GM19023 (cell line): ENCODE measurements at regions not wholly inside any gene's neighbourhood (a gene's known extent, or its start where the extent isn't known, plus 50 kb on each side); places are given as distances from the start of the nearest gene placed in this dataset.

Experiments used
- ATAC-seq: cut with Tn5 transposase; IDR thresholded peaks from one replicate; pipeline ENCODE4 v1.9.1; 2021; ENCODE audit warnings: mild to moderate bottlenecking, moderate library complexity; ENCODE audit not compliant: unreplicated experiment

DNA sequence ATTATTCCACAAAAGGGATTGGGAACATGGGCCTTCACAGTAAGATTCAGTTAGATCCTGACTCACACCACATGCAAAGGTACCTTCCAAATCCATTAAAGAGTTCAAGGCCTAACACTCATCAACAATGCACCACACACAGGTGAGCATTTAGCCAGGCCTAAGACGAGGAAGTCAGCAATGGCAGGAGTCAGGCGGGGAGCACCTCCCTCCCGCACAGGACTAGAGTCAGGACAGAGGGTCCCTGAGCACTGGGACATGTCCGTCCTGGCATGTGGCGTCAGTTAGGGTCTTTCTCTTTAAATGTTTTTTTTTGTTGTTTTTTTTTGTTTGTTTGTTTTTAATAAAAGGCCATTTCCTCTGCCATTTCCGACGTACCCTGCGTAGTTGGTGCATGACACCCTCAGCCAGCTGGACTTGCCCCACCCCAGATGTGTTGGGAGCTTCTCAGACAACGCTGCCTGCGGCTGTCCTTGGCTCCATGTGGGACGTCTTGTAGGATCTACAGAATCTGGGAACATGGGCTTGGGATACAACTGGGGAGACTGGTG is 1458.6 kb downstream of the BRD1 start:
- ATAC-seq, result no peak

DNA sequence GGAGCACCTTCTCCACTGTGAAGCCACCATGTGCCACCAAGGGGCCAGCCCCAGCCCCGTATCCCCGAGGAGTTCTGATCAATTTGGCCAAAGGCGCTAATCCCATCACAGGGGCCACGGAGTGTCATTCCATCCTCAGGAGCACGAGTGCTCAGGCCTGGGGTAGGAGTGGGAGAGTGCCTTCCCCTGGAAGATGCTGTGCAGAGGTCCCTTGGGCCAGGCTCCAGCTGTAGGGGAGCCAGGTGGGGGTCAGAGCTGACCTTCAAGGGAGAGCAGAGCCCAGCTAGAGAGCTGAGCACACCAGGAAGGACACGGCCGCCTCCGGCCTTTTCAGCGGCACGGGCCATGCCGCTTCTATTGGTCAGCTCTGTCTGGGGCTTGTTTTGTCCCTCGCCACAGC is 1459.9 kb downstream of the BRD1 start:
- ATAC-seq, result no peak

DNA sequence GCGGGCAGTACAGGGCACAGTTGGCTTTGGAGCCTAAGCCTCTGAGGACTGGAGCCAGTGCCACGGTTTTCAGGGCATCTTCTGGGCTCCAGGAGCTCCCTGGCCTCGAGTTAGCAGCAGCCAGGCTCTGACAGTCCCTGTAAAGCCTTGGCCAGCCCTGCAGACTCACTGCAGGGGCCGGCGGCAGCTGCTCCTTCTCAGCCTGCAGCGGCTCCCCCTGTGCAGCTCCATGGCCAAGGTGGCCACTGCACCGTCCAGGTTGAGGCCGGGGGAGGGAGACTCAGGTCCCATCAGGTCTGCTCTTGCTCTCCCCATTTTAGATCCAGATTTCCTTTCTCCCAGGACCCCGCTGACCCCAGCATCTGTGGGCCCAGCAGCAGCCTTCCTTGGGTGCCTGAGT is 1461.1 kb downstream of the BRD1 start:
- no peak for ATAC-seq

DNA sequence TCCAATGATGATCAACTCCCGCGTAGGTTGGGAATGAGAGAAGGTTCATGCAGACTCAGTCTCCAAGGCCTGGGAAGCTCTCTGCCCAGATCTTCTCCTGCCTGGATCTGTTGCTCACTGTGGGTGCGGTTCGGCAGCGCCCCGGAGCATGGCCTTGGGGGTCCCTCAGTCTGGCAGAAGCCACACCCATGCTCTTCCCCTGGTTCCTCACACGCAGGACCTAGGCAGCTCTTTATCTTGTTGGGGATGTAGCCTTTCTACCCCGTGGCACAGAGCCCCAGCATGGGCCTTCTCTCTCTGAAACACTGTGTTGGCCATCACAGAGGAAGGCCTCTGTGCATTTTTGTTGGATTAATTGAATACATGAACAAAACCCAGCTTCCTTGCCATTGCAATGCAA is 1461.6 kb downstream of the BRD1 start:
- ATAC-seq, result no peak

DNA sequence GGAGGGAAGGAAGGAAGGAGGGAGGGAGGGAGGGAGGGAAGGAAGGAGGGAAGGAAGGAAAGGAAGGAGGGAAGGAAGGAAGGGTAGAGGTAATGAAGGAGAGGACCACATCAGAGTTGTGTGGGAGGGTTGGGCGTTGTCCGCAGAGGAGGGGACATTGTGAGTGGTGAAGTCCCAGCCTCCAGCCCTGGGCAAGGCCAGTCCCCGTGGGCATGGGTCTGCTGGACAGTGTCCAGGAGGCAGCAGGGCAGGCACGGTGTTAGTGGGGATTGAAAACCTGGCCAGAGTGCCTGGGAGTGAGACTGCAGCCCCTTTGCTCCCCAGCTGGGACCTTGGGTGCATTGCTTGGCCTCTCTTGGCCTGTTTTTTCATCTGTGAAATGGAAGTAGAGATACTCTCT is 1462.3 kb downstream of the BRD1 start:
- ATAC-seq, result no peak

DNA sequence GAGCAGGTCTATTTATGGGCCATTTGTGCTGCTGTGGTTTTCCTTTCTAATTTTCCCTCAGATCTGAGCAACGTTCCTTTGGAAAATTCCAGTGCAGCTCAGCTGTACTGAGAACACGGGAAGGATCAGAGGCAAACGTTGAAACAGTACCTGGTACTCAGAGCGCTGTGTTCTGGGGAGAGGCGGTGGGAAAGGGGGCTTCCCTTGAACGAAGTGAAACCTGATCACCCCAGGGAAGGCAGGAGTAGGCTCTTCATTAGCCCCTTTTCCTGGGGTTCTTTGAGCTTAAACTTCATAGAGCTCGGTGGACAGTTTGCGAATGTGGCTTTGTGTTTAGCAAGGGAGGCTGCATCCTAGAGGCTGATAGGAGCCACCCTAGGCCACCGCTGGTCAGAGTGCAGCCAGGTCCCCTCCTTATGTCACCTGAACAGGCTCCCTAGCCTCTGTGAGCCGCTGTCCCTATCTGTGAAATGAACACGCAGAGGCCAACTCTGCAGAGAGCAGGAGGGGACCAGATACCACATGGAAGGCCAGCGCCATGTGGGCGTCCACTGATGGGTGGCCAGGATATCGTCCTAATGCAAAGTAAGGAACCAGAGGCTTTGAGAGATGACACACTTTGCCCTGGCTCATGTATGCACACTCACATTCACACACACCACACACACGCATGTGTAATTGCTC is 1464.8 kb downstream of the BRD1 start:
- no peak for ATAC-seq

DNA sequence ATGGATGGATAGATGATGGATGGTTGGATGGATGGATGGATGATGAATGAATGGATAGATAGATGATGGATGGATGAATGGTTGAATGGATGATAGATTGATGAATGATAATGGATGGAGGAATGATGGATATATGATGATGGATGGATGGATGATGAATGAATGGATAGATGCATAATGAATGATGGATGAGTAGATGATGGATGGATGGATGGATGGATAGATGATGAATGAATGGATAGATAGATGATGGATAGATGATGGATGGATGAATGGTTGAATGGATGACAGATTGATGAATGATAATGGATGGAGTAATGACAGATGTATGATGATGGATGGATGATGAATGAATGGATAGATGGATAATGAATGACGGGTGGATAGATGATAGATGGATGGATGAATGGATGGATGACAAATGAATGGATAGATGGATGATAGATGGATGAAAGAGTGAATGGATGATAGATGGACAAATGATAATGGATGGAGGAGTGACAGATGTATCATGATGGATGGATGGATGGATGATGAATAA is 1466.5 kb downstream of the BRD1 start:
- ATAC-seq, result no peak

DNA sequence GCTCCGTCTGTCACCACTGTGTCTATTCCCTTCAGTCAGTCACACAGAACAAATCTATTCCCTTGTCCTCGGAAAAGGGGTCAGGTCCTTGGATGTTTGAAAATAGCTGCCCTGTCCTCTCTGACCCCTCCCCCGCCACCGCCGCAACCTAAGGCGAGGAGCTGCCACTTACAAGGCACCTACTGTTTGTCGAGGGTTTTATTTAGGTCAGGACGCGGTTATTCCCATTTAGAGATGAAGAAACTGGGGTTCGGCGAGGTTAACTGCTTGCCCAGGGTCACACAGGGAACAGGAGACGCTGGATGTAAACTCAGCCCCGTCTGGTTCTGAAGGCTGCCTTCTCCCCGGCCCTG is 1468.1 kb downstream of the BRD1 start:
- ATAC-seq, result no peak

DNA sequence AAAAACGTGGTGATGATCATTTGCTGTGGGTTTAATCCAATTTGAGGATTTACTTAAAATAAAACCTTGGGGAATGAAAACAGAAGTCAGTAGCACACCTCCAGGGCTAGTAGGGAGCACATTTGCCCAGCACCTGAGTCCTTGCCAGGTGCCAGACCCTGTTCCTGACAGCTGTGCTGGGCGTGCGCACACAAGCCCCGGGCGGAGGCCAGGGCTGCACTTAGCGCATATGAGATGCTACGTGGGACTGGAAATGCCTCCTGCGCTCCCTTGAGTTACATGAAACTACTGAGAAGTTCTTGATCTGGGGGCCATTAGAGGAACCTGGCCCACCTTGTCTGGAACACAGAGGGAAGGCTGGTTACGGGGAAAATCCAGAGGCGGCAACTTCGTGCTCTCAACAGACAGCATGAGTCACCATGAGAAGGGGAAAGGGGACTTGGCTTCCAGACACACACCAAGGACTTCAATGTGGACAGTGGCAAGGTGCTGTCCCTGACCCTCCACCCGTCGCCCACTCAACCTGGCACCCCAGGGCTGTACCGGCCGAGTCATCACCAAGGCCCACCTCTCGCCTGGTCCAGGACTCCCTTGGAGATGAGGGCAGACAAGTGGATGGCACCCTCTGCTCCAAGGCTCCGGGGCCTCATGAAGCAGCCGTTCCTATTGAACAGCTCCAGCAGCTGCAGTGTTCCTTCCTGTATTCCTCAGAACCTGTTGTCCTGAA is 1468.6 kb downstream of the BRD1 start:
- ATAC-seq, result no peak

DNA sequence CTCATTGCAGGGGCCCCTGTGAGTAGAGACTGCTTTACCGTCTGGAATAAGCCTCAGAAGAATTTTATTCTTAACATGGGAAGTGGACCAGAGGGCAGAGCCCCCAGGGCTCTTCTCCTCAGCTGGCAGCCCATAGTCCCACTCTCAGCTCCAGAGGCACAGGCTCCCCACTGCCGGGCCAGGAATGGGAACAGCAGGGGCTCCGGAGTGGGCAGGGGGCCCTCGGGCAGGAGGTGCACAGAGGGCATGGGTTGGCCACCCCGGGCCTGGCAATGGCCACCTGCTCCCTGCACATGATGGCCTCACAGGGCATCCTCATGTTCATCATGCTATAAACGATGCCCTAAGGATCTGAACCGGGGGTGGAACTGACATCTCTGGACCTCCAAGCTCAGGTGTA is 1469.7 kb downstream of the BRD1 start:
- no peak for ATAC-seq

DNA sequence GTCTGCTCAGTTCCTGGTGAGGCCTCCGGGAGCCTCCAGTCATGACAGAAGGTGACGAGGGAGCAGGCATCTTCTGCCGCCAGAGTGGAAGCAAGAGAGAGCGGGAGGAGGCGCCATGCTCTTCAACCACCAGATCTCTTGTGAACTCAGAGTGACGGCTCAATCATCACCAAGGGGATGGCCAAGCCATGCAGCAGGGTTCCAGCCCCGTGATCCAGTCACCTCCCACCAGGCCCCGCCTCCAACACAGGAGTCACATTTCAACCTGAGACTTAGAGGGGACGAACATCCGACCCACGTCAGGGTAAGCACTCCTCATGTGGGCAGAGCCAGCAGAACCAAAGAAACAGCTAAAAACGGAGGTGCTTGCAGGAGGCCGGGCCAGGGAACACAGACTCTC is 1470.5 kb downstream of the BRD1 start:
- no peak for ATAC-seq

DNA sequence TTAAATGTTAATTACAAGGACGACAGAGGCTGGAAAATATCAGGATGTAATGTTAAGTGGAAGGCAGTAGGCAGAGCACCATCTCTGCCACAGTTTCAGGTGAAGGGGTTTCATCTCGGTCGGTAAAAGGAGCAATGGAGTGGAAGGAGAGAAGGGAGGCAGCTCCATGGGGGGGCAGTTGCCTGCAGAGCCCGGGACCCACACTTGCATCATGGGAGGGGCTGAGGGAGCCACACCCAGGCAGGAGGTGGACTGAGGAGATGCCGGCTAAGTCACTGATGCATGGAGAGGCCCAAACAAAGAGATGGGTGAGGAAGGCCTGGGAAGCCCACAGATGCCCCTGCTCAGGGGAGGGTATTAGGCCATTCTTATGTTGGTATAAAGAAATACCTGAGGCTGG is 1470.9 kb downstream of the BRD1 start:
- no peak for ATAC-seq

DNA sequence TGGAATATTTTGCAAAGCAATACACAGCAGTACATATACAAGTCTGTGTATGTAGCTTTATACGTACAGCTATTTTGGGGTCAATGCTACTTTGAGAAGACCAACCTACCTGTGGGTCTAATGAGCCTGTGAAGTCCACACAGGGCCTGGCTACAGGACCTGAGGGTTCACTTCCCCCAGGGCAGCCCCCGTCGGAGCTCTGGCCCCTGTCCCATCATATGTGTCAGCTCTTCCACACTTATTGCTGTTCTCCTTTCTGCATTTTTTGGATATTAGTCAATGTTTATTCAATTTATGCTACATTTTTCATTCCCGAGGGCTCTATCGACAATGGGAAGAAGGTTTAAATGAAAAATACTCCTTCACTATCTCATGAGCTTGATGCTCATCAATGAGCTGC is 1473.6 kb downstream of the BRD1 start:
- ATAC-seq, result no peak

DNA sequence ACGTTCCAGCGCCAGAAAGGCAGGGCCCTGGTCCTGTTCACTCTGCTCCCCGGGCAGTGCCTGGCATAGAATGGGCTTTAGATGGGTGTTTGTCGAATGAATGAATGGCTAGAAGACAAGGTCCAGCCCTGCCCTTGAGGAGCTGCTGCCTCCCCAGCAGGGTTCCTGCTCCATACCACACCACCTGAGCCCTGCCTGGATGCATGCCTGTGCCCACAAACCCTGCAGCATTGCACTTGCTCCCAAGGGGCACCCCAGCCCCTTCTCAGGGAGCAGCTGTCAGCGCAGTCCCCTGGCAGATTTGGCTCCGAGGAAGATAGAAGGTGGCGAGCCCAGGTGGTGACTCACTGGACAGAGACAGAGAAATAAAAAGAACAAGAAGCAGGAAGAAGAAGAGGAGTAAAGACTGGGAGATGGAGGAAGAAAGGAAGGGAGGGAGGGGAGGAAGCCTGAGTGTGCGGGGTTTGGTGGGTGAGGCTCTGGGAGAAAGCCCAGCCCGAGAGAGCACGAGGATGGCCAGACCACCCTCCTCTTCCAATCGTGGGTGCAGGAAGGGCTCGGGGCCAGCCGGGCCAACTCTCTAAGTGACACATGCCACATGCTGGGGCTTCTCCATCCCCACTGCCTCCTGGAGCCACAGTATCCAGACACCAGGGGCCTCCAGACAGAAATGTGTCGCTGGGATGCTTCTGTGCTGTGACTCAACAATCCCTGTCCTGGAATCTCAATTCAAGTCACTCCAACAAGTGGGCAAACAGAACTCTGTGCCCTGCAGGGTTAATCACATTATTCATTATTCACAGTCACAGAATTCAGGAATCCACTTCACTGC is 1474.3 kb downstream of the BRD1 start:
- no peak for ATAC-seq

DNA sequence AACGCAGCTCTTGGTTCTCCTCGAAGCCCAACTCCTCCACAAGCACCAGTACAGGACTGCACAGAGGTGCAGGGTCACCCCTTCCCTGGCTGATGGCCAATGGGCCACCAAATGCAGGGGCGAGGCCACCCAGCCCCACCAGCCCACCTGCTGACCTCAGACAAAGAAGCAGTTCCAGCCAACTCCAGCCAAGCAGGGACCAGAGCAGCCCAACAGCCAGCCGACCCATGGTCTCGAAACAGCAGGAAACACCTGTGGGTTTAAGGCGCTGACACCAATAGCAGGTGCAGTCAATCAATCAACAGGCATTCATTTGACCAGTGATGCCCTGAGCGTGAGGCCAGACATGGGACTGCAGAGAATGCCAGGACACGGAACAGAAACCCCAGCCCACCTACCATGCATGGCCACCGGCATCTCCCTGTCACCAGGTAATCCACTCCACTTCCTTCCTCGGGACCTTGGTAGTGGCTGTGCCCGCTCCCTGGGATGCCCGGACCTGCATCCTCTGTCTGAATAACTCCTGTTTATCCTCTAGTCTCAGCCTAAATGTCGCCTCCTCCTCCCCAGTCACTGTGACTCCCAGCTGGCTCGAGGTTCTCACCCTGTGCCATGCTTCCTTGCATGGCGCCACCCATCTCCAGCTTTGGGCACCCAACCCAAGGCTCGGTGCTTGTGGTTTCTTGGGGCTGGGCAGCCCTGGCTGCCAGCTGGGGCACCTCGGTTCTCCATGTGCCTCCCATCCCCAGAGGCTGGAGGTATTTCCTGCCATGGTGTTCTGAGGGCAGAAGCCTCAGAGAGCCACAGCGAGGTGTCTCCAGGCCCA is 1475.4 kb downstream of the BRD1 start:
- no peak for ATAC-seq

DNA sequence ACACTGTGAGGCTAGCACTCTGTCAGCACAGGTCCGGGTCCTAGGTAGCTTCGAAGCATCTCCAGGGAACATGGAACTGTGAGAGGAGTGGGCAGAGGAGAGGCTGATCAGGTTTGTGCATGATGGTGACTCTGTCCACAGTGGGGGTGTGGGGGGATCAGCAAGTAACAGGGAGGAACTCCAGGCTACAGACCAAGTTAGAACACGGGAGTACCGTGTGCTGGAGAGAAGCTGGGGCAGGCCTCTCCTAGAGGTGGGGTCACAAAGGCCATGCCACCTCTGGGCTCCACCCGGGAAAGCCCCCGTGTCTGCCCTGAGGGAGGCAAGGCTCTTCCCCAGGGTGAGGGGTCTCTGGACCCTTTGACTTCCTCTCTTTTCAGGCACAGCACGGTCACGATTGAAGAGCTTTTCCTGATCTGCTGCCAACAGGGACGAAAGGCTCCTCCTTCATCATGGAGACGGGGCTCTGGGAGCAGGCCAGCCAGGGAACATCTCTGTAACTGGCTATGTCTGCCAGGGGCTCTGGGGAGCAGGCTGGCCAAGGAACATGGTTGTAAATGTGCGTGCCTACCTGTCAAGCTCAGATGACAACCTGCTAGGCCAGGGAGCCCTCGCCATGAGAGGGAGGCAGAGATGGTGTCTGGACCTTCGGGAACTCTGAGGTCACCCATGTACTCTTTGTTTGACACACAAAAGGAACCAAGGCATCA is 1476.1 kb downstream of the BRD1 start:
- ATAC-seq, result no peak

DNA sequence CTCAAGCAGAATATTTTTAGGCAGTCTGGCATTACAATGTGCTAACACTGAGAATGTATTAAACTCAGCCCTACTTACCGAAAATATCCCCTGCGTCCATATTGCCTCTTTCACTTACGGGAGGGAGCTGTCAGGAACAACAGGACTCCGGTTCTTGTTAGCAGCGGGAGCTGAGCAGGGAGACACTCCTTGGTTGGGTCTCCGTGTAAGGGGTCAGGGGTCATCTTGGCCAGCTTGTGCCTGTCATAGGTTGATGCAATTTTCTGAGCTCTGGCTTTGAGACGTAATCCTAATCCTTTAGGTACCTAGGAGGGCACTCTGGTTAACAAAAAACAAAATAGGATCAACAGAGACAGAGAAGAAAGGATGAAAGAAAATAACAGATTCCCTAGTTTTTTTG is 1477.2 kb downstream of the BRD1 start:
- ATAC-seq, result no peak

DNA sequence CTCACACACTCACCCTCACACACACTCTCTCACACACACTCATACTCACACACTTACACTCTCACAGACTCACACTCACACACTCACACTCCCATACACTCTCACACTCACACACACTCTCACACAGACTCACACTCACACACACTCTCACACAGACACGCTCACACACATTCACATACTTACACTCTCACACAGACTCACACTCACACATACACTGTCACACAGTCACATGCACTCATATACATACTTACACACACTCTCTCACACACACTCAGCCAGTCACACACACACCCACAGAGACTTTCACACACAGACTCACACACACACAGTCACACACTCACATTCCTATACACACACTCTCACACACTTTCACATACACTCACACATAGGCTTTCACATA is 1478.8 kb downstream of the BRD1 start:
- no peak for ATAC-seq

DNA sequence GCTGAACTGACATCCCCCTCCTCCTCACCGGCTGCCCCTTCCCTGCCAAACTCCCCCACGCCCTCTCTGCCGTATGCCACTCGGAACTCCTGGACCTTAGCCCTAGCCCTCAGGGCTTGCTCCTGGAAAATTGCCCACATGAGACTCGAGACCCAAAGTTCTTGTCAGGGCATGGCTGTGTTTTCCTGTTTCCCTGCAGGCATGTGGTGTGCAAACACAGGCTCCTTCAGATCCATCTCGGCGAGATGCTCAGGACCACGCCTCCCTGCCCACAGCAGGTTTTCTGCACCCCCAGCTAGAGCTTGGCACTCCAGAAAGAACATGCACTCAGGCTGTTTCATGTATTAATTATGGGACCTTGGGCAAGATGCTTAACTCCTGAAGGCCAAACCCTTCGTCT is 1480.4 kb downstream of the BRD1 start:
- ATAC-seq, result no peak

DNA sequence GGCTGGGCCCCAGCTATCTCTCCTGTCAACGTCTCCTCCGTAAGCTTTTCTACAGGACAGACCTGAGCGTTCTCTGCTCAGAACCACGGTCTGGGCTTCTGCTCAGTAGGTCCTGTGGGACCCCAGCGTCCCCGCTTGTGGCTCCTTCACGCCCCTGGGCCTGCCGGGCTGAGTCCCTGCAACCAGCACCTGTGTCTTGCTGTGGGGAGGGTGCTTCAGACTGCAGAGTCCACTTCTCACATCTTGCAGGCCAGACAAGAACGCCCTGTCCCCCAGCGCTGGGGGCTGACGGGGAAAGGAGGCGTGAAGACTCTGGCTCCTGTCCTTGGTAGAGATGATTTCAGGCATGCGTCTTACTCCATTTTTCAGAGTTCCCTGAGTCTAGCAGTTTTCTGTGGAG is 1480.8 kb downstream of the BRD1 start:
- ATAC-seq, result no peak
